GM23338 (cell line): ENCODE measurements at regions not wholly inside any gene's neighbourhood (a gene's known extent, or its start where the extent isn't known, plus 50 kb on each side); places are given as distances from the start of the nearest gene placed in this dataset.

Experiments
- ATAC-seq: fragments of 200-7000 bp; cut with Tn5 transposase; 3 replicates; pipeline ENCODE4 v1.9.1; 2020
- DNase-seq: peaks from one replicate; pipeline ENCODE4 v3.0.0-alpha.2; 2015; ENCODE audit warnings: low spot score
- H2AFZ ChIP-seq: fragments of 200-600 bp; sonication (generic); 2 replicates; pipeline ENCODE4 v1.8.0; 2016; ENCODE audit warnings: antibody characterized with exemption, mild to moderate bottlenecking, moderate library complexity
- H3F3A ChIP-seq: fragments of 200-600 bp; sonication (generic); replicated peaks from 2 replicates; pipeline ENCODE4 v1.8.0; 2017; ENCODE audit warnings: antibody characterized with exemption, mixed run types, low read depth
- H3K27ac ChIP-seq: fragments of 200-600 bp; sonication (generic); 2 replicates; pipeline ENCODE4 v1.6.1; 2016; ENCODE audit warnings: low read depth
- H3K27me3 ChIP-seq: fragments of 200-600 bp; sonication (generic); 2 replicates; pipeline ENCODE4 v1.8.0; 2016; ENCODE audit warnings: mild to moderate bottlenecking, mixed run types, moderate library complexity; ENCODE audit not compliant: insufficient read depth
- H3K36me3 ChIP-seq: fragments of 200-600 bp; sonication (generic); 2 replicates; pipeline ENCODE4 v1.8.0; 2016; ENCODE audit warnings: mild to moderate bottlenecking; ENCODE audit not compliant: insufficient read depth
- H3K4me1 ChIP-seq: fragments of 200-600 bp; sonication (generic); 2 replicates; pipeline ENCODE4 v1.8.0; 2016; ENCODE audit warnings: mild to moderate bottlenecking, moderate library complexity; ENCODE audit not compliant: insufficient read depth
- H3K4me2 ChIP-seq: fragments of 200-600 bp; sonication (generic); 2 replicates; pipeline ENCODE4 v1.7.1; 2017; ENCODE audit warnings: mixed run types
- H3K4me3 ChIP-seq: fragments of 200-600 bp; sonication (generic); 2 replicates; pipeline ENCODE4 v1.6.1; 2016; ENCODE audit warnings: mixed run types
- H3K79me2 ChIP-seq: fragments of 200-600 bp; sonication (generic); replicated peaks from 2 replicates; pipeline ENCODE4 v1.8.0; 2017; ENCODE audit warnings: mild to moderate bottlenecking; ENCODE audit not compliant: insufficient read depth
- H3K9me2 ChIP-seq: fragments of 200-600 bp; sonication (generic); 2 replicates; pipeline ENCODE4 v1.8.0; 2017; ENCODE audit not compliant: insufficient read depth
- H4K20me1 ChIP-seq: fragments of 200-600 bp; sonication (generic); replicated peaks from 2 replicates; pipeline ENCODE4 v1.8.0; 2017; ENCODE audit warnings: mild to moderate bottlenecking; ENCODE audit not compliant: insufficient read depth
- H3K27ac Mint-ChIP-seq: 2 replicates; pipeline ENCODE4 v1.8.0; 2020; ENCODE audit warnings: inconsistent platforms, mild to moderate bottlenecking, moderate library complexity, mixed read lengths
- H3K27me3 Mint-ChIP-seq: 3 replicates; pipeline ENCODE4 v1.8.0; 2022; ENCODE audit warnings: low read depth, mild to moderate bottlenecking, moderate library complexity, mixed read lengths, inconsistent platforms; ENCODE audit not compliant: insufficient read depth, poor library complexity
- H3K36me3 Mint-ChIP-seq: 3 replicates; pipeline ENCODE4 v1.8.0; 2021; ENCODE audit warnings: low read depth, mild to moderate bottlenecking, inconsistent platforms, moderate library complexity, mixed read lengths
- H3K4me1 Mint-ChIP-seq: 3 replicates; pipeline ENCODE4 v1.8.0; 2020; ENCODE audit warnings: mild to moderate bottlenecking, inconsistent platforms, mixed read lengths
- H3K4me3 Mint-ChIP-seq: 3 replicates; pipeline ENCODE4 v1.8.0; 2021; ENCODE audit warnings: moderate library complexity, mild to moderate bottlenecking, inconsistent platforms, mixed read lengths
- H3K9me3 Mint-ChIP-seq: 3 replicates; pipeline ENCODE4 v1.8.0; 2020; ENCODE audit warnings: moderate library complexity, mild to moderate bottlenecking, inconsistent platforms, mixed read lengths
- CREB1 ChIP-seq: fragments of 250-450 bp; sonication (Bioruptor Pico); IDR thresholded peaks from 2 replicates; pipeline ENCODE4 v1.5.0; 2020; ENCODE audit warnings: low read depth, mild to moderate bottlenecking, moderate library complexity
- EZH2 ChIP-seq: fragments of 200-600 bp; sonication (generic); IDR thresholded peaks from one replicate; pipeline ENCODE4 v1.8.0; 2017; ENCODE audit warnings: antibody characterized with exemption, mild to moderate bottlenecking, low read depth; ENCODE audit not compliant: unreplicated experiment
- EZH2phosphoT487 ChIP-seq: fragments of 200-600 bp; sonication (generic); IDR thresholded peaks from one replicate; pipeline ENCODE4 v1.8.1; 2018; ENCODE audit warnings: antibody characterized with exemption; ENCODE audit not compliant: unreplicated experiment
- JUNB ChIP-seq: IDR thresholded peaks from one replicate; pipeline ENCODE4 v1.6.1; 2016; ENCODE audit warnings: antibody characterized with exemption; ENCODE audit not compliant: unreplicated experiment
- NANOG ChIP-seq: IDR thresholded peaks from 2 replicates; pipeline ENCODE4 v1.6.1; 2016; ENCODE audit warnings: antibody characterized with exemption, borderline replicate concordance
- POLR2AphosphoS5 ChIP-seq: IDR thresholded peaks from 2 replicates; pipeline ENCODE4 v1.6.1; 2016; ENCODE audit warnings: antibody characterized with exemption, low read depth
- STAT1 ChIP-seq: IDR thresholded peaks from one replicate; pipeline ENCODE4 v1.6.1; 2016; ENCODE audit warnings: antibody characterized with exemption; ENCODE audit not compliant: unreplicated experiment
- ZNF114 ChIP-seq: fragments of 250-450 bp; sonication (Bioruptor Pico); IDR thresholded peaks from 2 replicates; pipeline ENCODE4 v1.5.0; 2020; ENCODE audit warnings: mild to moderate bottlenecking, moderate library complexity
- ZNF331 ChIP-seq: fragments of 250-450 bp; sonication (Bioruptor Pico); IDR thresholded peaks from 2 replicates; pipeline ENCODE4 v1.5.0; 2020; ENCODE audit warnings: low read depth, mild to moderate bottlenecking, moderate library complexity
- TF ChIP-seq, protein P1 (sequence below): fragments of 250-450 bp; sonication (Bioruptor Pico); IDR thresholded peaks from 2 replicates; pipeline ENCODE4 v1.5.0; 2020; ENCODE audit warnings: mild to moderate bottlenecking, moderate library complexity
- TF ChIP-seq, protein P2 (sequence below): IDR thresholded peaks from one replicate; pipeline ENCODE4 v1.6.1; 2018; ENCODE audit warnings: antibody characterized with exemption; ENCODE audit not compliant: unreplicated experiment
- TF ChIP-seq, protein P3 (sequence below), 2 experiments: fragments of 200-600 bp in 1 of 2; sonication (generic) in 1 of 2; conservative IDR thresholded peaks; 2 replicates each; pipeline versions ENCODE4 v1.5.1 to v1.6.1; 2016 to 2017; ENCODE audit warnings: antibody characterized with exemption in 2 of 2, low read depth in 2 of 2, mild to moderate bottlenecking in 2 of 2, moderate library complexity in 1 of 2
- TF ChIP-seq, protein P4 (sequence below): IDR thresholded peaks from 2 replicates; pipeline ENCODE4 v1.6.1; 2016; ENCODE audit warnings: antibody characterized with exemption

DNA sequence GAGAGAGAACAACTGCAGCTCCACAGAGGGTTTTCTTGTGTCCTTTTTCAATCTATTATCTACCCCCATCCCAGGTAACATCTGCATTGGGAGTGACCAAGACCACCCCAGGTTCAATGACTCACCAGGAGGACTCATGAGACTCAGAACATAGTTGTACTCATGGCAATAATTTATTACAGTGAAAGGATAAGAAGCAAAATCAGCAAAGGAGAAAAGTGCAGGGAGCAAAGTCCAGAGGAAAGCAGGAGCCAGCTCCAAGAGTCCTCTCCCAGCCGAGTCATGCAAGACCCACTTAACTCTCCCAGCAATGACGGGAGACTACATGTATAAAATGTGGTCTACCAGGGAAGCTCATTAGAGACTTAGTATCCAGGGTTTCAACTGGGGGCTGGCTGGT is 129.5 kb upstream of the RBPJ start:
- ATAC-seq: no peak
- Mint-ChIP-seq H3K4me1 (peaks cover 6% of the 10 kb centered on the region; the same call in 2 of the 3 replicates), H3K27me3 (peaks cover 8% of the 10 kb centered on the region), H3K9me3 (no peaks in the 10 kb centered on the region), H3K27ac (no peak overlapping the region), H3K36me3 (no peaks in the 10 kb centered on the region), H3K4me3 (no peak overlapping the region)
- Histone ChIP-seq H3K4me1 (0 out of 2 replicates have a peak, but pooled peaks cover 4% of the 10 kb centered on the region), H3K9me2 (no peaks in the 10 kb centered on the region), H3F3A (0 out of 2 replicates have a peak, but pooled peaks cover 5% of the 10 kb centered on the region), H3K36me3 (no peaks in the 10 kb centered on the region), H3K27ac (no peak overlapping the region), H3K79me2 (no peaks in the 10 kb centered on the region), H3K27me3 (no peaks in the 10 kb centered on the region), H3K4me3 (no peak overlapping the region), H2AFZ (no peak overlapping the region), H3K4me2 (no peak overlapping the region), H4K20me1 (no peaks in the 10 kb centered on the region)
- no peak for DNase-seq
- TF ChIP-seq POLR2AphosphoS5 (no peak), STAT1 (no peak), EZH2phosphoT487 (no peak), ZNF114 (CRISPR knock-in tag) (no peak), EZH2 (no peak), CREB1 (no peak), ZNF331 (CRISPR knock-in tag) (no peak), NANOG (no peak), JUNB (no peak)
- TF ChIP-seq, protein P1, sequence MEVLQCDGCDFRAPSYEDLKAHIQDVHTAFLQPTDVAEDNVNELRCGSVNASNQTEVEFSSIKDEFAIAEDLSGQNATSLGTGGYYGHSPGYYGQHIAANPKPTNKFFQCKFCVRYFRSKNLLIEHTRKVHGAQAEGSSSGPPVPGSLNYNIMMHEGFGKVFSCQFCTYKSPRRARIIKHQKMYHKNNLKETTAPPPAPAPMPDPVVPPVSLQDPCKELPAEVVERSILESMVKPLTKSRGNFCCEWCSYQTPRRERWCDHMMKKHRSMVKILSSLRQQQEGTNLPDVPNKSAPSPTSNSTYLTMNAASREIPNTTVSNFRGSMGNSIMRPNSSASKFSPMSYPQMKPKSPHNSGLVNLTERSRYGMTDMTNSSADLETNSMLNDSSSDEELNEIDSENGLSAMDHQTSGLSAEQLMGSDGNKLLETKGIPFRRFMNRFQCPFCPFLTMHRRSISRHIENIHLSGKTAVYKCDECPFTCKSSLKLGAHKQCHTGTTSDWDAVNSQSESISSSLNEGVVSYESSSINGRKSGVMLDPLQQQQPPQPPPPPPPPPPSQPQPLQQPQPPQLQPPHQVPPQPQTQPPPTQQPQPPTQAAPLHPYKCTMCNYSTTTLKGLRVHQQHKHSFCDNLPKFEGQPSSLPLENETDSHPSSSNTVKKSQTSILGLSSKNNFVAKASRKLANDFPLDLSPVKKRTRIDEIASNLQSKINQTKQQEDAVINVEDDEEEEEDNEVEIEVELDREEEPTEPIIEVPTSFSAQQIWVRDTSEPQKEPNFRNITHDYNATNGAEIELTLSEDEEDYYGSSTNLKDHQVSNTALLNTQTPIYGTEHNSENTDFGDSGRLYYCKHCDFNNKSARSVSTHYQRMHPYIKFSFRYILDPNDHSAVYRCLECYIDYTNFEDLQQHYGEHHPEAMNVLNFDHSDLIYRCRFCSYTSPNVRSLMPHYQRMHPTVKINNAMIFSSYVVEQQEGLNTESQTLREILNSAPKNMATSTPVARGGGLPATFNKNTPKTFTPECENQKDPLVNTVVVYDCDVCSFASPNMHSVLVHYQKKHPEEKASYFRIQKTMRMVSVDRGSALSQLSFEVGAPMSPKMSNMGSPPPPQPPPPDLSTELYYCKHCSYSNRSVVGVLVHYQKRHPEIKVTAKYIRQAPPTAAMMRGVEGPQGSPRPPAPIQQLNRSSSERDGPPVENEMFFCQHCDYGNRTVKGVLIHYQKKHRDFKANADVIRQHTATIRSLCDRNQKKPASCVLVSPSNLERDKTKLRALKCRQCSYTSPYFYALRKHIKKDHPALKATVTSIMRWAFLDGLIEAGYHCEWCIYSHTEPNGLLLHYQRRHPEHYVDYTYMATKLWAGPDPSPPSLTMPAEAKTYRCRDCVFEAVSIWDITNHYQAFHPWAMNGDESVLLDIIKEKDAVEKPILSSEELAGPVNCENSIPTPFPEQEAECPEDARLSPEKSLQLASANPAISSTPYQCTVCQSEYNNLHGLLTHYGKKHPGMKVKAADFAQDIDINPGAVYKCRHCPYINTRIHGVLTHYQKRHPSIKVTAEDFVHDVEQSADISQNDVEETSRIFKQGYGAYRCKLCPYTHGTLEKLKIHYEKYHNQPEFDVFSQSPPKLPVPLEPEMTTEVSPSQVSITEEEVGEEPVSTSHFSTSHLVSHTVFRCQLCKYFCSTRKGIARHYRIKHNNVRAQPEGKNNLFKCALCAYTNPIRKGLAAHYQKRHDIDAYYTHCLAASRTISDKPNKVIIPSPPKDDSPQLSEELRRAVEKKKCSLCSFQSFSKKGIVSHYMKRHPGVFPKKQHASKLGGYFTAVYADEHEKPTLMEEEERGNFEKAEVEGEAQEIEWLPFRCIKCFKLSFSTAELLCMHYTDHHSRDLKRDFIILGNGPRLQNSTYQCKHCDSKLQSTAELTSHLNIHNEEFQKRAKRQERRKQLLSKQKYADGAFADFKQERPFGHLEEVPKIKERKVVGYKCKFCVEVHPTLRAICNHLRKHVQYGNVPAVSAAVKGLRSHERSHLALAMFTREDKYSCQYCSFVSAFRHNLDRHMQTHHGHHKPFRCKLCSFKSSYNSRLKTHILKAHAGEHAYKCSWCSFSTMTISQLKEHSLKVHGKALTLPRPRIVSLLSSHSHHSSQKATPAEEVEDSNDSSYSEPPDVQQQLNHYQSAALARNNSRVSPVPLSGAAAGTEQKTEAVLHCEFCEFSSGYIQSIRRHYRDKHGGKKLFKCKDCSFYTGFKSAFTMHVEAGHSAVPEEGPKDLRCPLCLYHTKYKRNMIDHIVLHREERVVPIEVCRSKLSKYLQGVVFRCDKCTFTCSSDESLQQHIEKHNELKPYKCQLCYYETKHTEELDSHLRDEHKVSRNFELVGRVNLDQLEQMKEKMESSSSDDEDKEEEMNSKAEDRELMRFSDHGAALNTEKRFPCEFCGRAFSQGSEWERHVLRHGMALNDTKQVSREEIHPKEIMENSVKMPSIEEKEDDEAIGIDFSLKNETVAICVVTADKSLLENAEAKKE (CRISPR knock-in tag): no peak
- TF ChIP-seq, protein P2, sequence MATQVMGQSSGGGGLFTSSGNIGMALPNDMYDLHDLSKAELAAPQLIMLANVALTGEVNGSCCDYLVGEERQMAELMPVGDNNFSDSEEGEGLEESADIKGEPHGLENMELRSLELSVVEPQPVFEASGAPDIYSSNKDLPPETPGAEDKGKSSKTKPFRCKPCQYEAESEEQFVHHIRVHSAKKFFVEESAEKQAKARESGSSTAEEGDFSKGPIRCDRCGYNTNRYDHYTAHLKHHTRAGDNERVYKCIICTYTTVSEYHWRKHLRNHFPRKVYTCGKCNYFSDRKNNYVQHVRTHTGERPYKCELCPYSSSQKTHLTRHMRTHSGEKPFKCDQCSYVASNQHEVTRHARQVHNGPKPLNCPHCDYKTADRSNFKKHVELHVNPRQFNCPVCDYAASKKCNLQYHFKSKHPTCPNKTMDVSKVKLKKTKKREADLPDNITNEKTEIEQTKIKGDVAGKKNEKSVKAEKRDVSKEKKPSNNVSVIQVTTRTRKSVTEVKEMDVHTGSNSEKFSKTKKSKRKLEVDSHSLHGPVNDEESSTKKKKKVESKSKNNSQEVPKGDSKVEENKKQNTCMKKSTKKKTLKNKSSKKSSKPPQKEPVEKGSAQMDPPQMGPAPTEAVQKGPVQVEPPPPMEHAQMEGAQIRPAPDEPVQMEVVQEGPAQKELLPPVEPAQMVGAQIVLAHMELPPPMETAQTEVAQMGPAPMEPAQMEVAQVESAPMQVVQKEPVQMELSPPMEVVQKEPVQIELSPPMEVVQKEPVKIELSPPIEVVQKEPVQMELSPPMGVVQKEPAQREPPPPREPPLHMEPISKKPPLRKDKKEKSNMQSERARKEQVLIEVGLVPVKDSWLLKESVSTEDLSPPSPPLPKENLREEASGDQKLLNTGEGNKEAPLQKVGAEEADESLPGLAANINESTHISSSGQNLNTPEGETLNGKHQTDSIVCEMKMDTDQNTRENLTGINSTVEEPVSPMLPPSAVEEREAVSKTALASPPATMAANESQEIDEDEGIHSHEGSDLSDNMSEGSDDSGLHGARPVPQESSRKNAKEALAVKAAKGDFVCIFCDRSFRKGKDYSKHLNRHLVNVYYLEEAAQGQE: no peak
- TF ChIP-seq, protein P3, sequence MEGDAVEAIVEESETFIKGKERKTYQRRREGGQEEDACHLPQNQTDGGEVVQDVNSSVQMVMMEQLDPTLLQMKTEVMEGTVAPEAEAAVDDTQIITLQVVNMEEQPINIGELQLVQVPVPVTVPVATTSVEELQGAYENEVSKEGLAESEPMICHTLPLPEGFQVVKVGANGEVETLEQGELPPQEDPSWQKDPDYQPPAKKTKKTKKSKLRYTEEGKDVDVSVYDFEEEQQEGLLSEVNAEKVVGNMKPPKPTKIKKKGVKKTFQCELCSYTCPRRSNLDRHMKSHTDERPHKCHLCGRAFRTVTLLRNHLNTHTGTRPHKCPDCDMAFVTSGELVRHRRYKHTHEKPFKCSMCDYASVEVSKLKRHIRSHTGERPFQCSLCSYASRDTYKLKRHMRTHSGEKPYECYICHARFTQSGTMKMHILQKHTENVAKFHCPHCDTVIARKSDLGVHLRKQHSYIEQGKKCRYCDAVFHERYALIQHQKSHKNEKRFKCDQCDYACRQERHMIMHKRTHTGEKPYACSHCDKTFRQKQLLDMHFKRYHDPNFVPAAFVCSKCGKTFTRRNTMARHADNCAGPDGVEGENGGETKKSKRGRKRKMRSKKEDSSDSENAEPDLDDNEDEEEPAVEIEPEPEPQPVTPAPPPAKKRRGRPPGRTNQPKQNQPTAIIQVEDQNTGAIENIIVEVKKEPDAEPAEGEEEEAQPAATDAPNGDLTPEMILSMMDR (conservative IDR thresholded peaks at IDR 0.05; ENCODE audit: low read depth in 2 of 2): no peak
- TF ChIP-seq, protein P4, sequence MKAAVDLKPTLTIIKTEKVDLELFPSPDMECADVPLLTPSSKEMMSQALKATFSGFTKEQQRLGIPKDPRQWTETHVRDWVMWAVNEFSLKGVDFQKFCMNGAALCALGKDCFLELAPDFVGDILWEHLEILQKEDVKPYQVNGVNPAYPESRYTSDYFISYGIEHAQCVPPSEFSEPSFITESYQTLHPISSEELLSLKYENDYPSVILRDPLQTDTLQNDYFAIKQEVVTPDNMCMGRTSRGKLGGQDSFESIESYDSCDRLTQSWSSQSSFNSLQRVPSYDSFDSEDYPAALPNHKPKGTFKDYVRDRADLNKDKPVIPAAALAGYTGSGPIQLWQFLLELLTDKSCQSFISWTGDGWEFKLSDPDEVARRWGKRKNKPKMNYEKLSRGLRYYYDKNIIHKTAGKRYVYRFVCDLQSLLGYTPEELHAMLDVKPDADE: no peak
